EH (cell line): ENCODE measurements at regions not wholly inside any gene's neighbourhood (a gene's known extent, or its start where the extent isn't known, plus 50 kb on each side); places are given as distances from the start of the nearest gene placed in this dataset.

Experiments used
- DNase-seq: peaks from one replicate; pipeline ENCODE4 v3.0.0-alpha.2; 2015; ENCODE audit warnings: low read depth

- DNase-seq: no peak
Observed at GRCh38 chr16:86747761-86748160, 169.4 kb downstream of the FOXL1 start.

GRCh38 chr16:86748652-86749051, 170.3 kb downstream of the FOXL1 start:
- no peak for DNase-seq

DNA sequence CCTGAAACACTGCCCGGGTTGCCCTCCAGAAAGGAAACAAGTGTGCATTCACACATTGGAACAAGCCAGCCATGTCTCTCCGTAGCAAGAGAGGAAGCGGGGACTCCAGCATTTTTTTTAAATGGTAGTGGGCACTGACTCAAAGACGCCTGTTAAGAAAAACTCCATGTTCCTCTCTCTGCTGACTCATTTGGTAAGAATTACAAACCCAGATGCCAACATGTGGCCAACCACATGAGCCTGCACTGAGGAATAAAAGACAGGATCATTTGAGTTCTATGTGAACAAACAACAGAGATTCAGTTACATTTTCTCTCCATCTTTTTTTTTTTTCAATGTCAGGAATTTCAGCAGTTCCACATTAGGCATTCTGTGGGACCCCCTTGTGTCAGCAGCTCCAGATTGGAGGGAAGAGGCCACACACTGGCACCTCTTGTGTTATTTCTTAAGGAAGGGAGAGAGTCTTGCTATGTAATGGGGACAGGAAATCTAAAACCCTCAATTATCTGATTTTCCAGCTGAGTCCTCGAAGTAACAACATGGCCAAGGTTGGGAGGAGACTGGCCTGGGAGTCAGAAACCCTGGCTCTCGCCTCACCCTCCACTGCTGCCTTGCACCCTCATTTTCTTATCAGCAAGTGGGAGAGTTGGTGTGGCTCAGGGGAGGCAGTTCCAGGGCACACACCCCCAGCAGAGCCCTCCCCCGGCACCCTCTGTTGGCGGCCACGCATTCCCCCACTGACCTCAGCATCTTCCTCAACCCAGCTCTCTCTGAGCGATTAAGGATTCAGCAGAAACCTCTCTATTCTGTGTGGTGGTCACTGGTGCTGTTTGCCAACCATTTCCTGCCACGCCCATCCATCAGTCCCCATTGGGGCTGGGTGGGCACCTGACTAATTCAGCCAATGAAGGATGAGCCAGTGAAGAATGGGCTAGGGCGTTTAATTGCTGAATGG, 173.0 kb downstream of the FOXL1 start:
- peak; percentile 93 for DNase-seq

DNA sequence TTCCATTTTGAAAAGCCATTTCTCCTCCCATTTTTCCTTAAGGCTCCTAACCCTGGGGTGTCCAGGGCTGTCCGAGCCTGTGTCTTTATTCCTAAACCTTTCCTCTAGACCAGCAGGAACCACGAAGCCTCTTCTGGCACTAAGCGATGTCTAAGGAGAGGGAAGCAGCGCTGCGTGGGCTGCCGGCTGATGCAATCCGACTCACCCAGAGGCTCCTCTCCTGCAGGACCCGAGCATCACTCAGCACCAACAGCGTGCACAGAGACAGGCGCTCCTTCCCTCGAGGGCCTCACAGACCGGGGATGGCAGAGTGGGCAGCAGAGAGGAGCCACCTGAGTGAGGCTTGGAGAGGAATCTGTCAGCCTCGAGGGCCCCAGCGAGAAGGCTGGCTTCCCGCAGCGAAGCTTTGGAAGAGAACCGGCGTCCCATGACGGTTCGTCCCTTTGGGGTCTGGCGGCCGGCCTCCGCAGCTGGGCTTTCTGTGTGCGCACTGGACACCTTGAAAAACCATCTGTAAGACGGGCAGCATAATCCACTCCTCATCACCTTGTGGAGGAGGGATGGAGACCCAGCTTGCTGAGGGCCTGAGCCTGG, 174.3 kb downstream of the FOXL1 start:
- DNase-seq: no peak

DNA sequence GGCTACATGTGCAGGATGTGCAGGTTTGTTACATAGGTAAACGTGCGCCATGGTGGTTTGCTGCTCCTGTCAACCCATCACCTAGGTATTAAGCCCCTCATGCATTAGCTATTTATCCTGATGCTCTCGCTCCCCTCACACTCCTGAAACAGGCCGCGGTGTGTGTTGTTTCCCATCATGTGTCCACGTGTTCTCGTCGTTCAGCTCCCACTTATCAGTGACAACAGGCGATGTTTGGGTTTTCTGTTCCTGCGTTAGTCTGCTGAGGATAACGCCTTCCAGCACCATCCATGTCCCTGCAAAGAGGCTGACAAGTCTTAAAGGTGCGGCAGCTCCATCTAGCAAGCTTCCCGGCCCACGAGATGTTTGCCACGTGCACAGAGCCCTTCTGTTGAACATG, 175.1 kb downstream of the FOXL1 start:
- no peak for DNase-seq

DNA sequence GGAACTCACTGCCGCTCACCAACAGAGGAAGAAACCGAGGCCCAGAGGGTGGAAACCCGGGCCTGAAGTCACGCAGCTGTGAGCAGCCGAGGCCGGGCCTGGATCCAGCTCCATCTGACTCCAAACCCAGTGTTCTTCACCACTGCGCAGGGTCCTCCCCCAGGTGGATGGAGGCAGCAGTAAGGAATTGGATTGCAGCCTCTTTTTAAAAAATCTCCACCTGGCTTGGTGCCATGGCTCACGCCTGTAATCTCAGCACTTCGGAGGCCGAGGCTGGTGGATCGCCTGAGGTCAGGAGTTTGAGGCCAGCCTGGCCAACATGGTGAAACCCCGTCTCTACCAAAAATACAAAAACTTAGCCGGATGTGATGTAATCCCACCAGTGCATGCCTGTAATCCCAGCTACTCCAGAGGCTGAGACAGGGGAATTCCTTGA, 177.2 kb downstream of the FOXL1 start:
- no peak for DNase-seq

GRCh38 chr16:86756882-86757703, 178.7 kb downstream of the FOXL1 start:
- no peak for DNase-seq

- DNase-seq: no peak
Observed at GRCh38 chr16:86757704-86758040, 179.3 kb downstream of the FOXL1 start.

DNA sequence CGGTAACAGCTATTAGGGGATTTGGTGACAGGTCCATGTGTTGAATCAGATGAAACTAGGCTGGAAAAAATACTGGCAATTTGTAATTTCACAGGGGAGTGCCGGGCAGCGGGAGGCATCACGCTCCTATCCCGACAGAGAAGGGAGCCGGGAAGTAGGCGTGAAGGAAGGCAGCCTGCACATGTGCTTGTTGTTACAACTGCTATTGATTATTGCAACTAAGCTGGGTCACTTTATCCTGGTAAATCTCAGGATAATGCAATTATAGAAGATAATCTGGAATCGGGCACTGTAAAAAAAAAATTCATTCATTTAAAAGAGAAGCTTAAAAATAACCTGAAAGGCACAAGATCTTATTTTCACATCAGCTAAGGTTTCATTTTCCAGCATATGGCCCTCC, 180.6 kb downstream of the FOXL1 start:
- DNase-seq: no peak

DNA sequence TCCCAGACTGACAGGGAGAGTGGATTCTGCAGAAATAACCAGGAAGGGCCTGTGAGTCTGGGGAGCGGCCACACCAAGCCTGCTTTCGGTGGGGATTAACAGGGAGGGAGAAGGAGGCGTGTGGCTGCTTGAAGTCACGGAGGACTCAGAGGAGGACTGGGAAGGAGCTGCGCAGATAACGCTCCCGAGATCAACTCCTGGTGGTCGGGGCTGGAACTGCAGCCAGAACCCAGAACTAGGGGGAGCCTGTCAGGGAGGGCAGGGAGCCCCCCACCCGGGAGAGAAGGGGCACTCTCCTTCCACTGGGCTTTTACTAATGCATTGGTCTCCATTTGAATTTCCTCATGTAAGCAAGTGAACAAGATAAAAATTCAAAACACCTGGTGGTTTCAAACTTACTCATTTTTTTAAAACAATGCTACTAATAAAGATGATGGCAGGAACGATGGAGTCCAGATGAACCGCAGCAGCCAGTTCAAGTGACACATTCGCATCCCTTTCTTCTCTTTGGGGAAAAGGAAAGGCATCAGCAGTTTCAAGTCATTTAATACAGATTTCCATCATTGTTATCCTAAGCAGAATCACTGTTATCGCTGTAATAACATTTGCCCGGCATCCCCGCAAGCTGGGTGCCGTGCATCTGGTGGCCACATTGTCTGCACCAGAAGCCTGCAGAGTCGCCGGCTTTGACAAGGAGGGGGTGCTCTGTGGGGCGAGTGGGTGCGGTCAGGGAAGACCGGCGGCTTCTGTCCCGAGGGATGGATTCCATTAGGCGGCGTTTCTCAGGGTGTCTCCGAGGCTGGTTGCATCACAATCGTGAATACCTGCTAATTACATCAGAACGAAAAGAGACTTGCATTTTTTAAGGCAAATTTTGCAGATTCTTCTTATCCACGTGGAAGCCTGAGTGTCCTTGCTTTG, 183.0 kb downstream of the FOXL1 start:
- peak; percentile 88 for DNase-seq

- DNase-seq: no peak
Observed at GRCh38 chr16:86762095-86762494, 183.7 kb downstream of the FOXL1 start.

DNA sequence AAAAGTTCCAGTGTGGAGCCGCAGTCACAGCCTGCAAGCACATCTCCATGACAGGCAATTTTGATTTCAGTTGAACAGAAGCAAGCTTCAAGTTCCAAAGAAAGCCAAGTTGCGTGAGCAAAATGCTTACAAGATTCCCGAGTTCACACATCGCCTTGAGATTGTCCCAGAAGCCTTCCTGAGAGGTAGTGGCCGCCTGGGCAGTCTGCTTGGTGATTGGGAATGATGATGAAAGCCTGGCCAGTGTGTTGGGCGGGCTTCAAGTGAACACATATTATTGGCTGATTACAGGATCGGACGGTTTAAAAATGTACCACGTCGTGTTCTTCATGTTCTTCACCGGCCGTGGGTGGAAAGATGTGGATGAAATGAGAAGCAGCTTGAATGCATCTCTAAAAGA, 185.5 kb downstream of the FOXL1 start:
- no peak for DNase-seq

DNA sequence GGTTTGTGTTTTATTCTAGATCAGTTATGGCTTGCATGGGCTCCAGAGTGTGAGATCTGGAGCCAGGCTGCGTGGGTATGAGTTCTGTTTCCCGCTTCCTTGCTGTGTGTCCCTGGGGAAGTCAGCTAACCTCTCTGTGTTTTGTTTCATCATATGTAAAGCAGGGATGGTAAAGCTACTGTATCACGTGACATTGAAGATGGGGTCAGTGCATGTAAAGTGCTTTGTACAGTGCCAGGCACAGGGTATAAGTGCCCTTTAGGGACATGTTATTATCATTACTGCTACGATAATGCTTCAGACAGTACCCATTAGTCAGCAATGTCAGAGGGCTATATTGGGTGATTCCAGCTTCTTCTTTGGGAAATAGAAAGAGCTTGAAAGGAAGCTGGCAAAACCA, 186.2 kb downstream of the FOXL1 start:
- DNase-seq: no peak

DNA sequence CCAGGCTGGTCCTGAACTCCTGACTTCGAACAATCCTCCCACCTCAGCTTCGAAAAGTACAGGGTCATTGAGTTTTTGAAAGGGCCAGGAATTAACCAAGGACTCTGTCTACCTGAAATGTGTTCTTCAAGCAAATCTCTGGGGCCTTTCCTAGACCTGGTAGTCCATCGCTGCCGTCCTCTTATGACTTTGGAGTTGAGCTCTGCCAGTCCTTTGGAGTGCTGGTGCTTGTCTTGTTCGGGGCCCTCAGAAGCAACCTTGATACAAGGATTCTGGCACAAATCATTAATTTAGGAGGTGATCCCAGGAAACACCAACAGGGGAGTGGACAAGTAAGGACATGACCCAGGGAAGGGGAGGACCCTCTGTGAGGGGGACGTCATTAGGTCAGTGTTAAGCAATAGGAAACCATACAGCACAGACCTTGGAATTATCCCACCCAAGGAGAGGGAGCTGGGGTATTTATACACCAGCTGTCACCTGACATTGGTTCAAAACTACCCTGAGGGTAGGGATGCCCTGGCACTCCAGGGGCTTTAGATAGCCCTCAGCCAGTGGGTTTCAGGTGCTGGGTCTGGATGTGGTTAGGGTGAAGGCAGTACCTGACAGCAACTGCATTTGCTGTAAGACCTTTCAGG, 187.2 kb downstream of the FOXL1 start:
- DNase-seq: no peak

DNA sequence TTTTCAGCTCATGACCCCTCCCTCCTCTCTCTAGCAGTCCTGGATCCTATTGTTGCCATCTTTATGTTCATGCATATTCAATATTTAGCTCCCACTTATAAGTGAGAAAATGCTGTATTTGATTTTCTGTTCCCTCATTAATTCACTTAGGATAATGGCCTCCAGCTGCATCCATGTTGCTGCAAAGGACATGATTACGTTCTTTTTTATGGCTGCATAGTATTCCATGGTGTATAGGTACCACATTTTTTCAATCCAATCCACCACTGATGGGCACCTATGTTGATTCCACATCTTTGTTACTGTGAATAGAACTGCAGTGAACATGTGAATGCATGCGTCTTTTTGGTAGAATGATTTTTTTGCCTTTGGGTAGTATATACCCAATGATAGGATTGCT, 188.4 kb downstream of the FOXL1 start:
- no peak for DNase-seq

DNA sequence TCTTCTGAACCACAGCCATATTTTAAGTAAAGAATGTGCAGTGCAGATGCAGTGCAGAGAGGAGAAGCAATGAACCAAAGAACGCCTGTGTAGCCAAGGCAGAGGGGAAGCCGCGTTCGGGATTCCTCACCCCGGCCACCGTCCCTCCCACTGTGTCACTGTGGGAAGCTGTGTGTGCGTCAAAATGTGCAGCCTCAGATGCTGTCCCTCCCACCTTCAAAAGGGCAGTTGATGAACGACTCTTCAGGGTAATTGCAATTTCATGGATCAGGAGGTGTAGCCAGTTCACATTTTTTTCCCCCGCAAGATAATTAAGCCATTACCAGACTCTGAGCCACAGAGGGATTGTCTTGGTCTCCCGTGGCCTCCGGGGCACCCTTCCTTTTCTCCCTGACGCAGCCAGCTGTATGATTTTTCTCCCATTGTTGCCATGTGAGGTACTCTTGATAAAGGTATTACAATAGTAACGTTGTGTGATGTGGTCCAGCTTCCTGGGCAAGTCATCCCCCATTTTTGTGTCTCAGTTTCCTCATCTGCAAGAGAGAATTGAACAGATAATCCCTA, 190.0 kb downstream of the FOXL1 start:
- DNase-seq: no peak

GRCh38 chr16:86768999-86769398, 190.7 kb downstream of the FOXL1 start:
- peak; percentile 74 for DNase-seq

- DNase-seq: peak; percentile 90
Observed at GRCh38 chr16:86771506-86772460, 193.4 kb downstream of the FOXL1 start.

- peak; percentile 99 for DNase-seq
Observed at GRCh38 chr16:86772671-86773353, 194.5 kb downstream of the FOXL1 start.
